Testis (tissue), 2 donors: ENCODE measurements at regions not wholly inside any gene's neighbourhood (a gene's known extent, or its start where the extent isn't known, plus 50 kb on each side); places are given as distances from the start of the nearest gene placed in this dataset.
"Not testable (repeated sequence)": the region's sequence is repeated elsewhere in the genome, so short reads cannot be mapped to it uniquely, and the experiment has no call there.

ENCODE experiments used
- CTCF ChIP-seq, 3 experiments: fragments of 450-650 bp in 2 of 3; fragments of 200-600 bp in 1 of 3; sonication (generic) in 1 of 3; IDR thresholded peaks; one replicate each; pipeline ENCODE4 v1.5.1; 2016 to 2019; ENCODE audit warnings: antibody characterized with exemption in 3 of 3, mild to moderate bottlenecking in 2 of 3, moderate library complexity in 1 of 3
- POLR2A ChIP-seq: fragments of 450-650 bp; IDR thresholded peaks from one replicate; pipeline ENCODE4 v1.6.1; 2017; ENCODE audit warnings: antibody characterized with exemption, mild to moderate bottlenecking, moderate library complexity

- not testable (repeated sequence) for TF ChIP-seq POLR2A; CTCF (IDR thresholded peaks at IDR 0.05)
These were observed 646.4 kb upstream of the LRFN5 start for GRCh38 chr14:40960257-40960656.
